ENCODE measurements at regions not wholly inside any gene's neighbourhood (a gene's known extent, or its start where the extent isn't known, plus 50 kb on each side); places are given as distances from the start of the nearest gene placed in this dataset.

- no peaks in the 10 kb centered on the region for H3K9me1 ChIP-seq (ENCODE audit: control insufficient read depth, extremely low read depth, insufficient read depth, low read length)
- no peaks in the 10 kb centered on the region for H3K4me1 ChIP-seq (ENCODE audit: control insufficient read depth, extremely low read depth, insufficient read depth, low read length)
- no peaks in the 10 kb centered on the region for H3K9me3 ChIP-seq (ENCODE audit: control insufficient read depth, low read depth, low read length)
- no peaks in the 10 kb centered on the region for H3K79me2 ChIP-seq (ENCODE audit: control insufficient read depth, insufficient read depth, low read length)
- no peak for FAIRE-seq
- TF ChIP-seq CTCF (optimal IDR thresholded peaks at IDR 0.05 in 1 of 3, IDR thresholded peaks at IDR 0.05 in 1 of 3, conservative IDR thresholded peaks at IDR 0.05 in 1 of 3; ENCODE audit: extremely low read depth in 1 of 3, insufficient read depth in 2 of 3, low read length in 3 of 3) (peak; percentile 53 to 91 (median 72)), EZH2 (IDR thresholded peaks at IDR 0.05; ENCODE audit: low read length) (no peak)
- no peak overlapping the region for H2AFZ ChIP-seq (ENCODE audit: control insufficient read depth, low read length)
- no peak overlapping the region for H3K4me2 ChIP-seq (ENCODE audit: control insufficient read depth, extremely low read depth, insufficient read depth, low read depth, low read length)
- H4K20me1 ChIP-seq (ENCODE audit: control insufficient read depth, extremely low read depth, insufficient read depth, low read length), result no peaks in the 10 kb centered on the region
- H3K27me3 ChIP-seq (ENCODE audit: control insufficient read depth, extremely low read depth, insufficient read depth, low read length), result no peaks in the 10 kb centered on the region
- dilution Hi-C loops (cut with MboI; ENCODE audit: extremely low pct_ligation_motif_present, low sequenced_read_pairs), result no loop called here
- no peak overlapping the region for H3K9ac ChIP-seq (ENCODE audit: control insufficient read depth, extremely low read depth, insufficient read depth, low read length)
- no peak overlapping the region for H3K4me3 ChIP-seq (ENCODE audit: control insufficient read depth in 2 of 3, extremely low read depth in 1 of 3, insufficient read depth in 2 of 3, low read depth in 1 of 3, low read length in 3 of 3)
- H3K27ac ChIP-seq (ENCODE audit: control insufficient read depth, insufficient read depth, low read length), result no peak overlapping the region
- no peaks in the 10 kb centered on the region for H3K36me3 ChIP-seq (ENCODE audit: control insufficient read depth in 2 of 2, extremely low read depth in 1 of 2, insufficient read depth in 2 of 2, low read length in 2 of 2)
- DNase-seq (ENCODE audit: low read depth, low spot score), result peak; percentile 0
Measured at GRCh38 chr2:102975996-102976975, 214.5 kb downstream of the TMEM182 start.

GRCh38 chr2:102977426-102978090 is 215.7 kb downstream of the TMEM182 start:
- Histone ChIP-seq H3K9me1 (ENCODE audit: control insufficient read depth, extremely low read depth, insufficient read depth, low read length) (no peaks in the 10 kb centered on the region), H2AFZ (ENCODE audit: control insufficient read depth, low read length) (no peak overlapping the region), H3K4me2 (ENCODE audit: control insufficient read depth, extremely low read depth, insufficient read depth, low read depth, low read length) (no peak overlapping the region), H3K4me1 (ENCODE audit: control insufficient read depth, extremely low read depth, insufficient read depth, low read length) (no peaks in the 10 kb centered on the region), H3K9me3 (ENCODE audit: control insufficient read depth, low read depth, low read length) (no peaks in the 10 kb centered on the region), H3K27ac (ENCODE audit: control insufficient read depth, insufficient read depth, low read length) (no peak overlapping the region), H3K27me3 (ENCODE audit: control insufficient read depth, extremely low read depth, insufficient read depth, low read length) (no peaks in the 10 kb centered on the region), H3K79me2 (ENCODE audit: control insufficient read depth, insufficient read depth, low read length) (no peaks in the 10 kb centered on the region), H3K36me3 (ENCODE audit: control insufficient read depth in 2 of 2, extremely low read depth in 1 of 2, insufficient read depth in 2 of 2, low read length in 2 of 2) (no peaks in the 10 kb centered on the region), H3K9ac (ENCODE audit: control insufficient read depth, extremely low read depth, insufficient read depth, low read length) (no peak overlapping the region), H4K20me1 (ENCODE audit: control insufficient read depth, extremely low read depth, insufficient read depth, low read length) (no peaks in the 10 kb centered on the region), H3K4me3 (ENCODE audit: control insufficient read depth in 2 of 3, extremely low read depth in 1 of 3, insufficient read depth in 2 of 3, low read depth in 1 of 3, low read length in 3 of 3) (no peak overlapping the region)
- FAIRE-seq (no peak), DNase-seq (ENCODE audit: low read depth, low spot score) (no peak)
- TF ChIP-seq EZH2 (IDR thresholded peaks at IDR 0.05; ENCODE audit: low read length), result no peak
- no peak for TF ChIP-seq CTCF (optimal IDR thresholded peaks at IDR 0.05 in 1 of 3, IDR thresholded peaks at IDR 0.05 in 1 of 3, conservative IDR thresholded peaks at IDR 0.05 in 1 of 3; ENCODE audit: extremely low read depth in 1 of 3, insufficient read depth in 2 of 3, low read length in 3 of 3)
- dilution Hi-C loops (cut with MboI; ENCODE audit: extremely low pct_ligation_motif_present, low sequenced_read_pairs), result no loop called here

Data from keratinocyte (primary cell).